ENCODE measurements at regions not wholly inside any gene's neighbourhood (a gene's known extent, or its start where the extent isn't known, plus 50 kb on each side); places are given as distances from the start of the nearest gene placed in this dataset.

DNA sequence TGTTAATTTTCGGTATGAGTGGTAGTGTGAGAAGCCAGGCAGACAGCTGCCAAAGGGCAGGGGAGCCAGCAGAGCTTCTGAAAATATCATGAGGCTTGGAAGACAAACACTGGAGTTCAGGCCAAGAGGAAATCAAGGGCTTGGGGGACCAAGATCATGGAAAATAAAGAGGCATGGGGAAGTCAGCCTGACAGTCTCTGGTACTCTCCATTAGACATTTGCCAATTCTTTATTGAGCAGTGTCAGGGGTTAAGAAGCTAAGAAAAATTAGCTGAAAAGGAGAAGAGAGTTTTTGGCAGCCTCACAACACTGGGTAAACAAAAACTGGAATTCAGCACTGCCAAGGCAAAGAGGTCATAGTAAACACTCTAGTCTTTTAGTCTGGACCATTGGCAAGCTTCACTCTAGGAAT lies 612.7 kb downstream of the EPHA4 start:
- ChIA-PET CTCF (interaction anchor here (1.0 kb wide), 1 partner anchor 615 kb away, joined by 4 read pairs; no protein-coding TSS in a partner anchor), POLR2A (no interaction called here)
- no peak for DNase-seq (ENCODE audit: low read depth)
- Histone ChIP-seq H3K4me3 (ENCODE audit: low read depth, low read length) (no peak overlapping the region), H3K36me3 (ENCODE audit: control insufficient read depth, insufficient read depth, low read length) (no peaks in the 10 kb centered on the region), H3K27me3 (ENCODE audit: control insufficient read depth, insufficient read depth, low read length) (no peaks in the 10 kb centered on the region; the same call in 1 of the 2 replicates)
- TF ChIP-seq, protein P1, sequence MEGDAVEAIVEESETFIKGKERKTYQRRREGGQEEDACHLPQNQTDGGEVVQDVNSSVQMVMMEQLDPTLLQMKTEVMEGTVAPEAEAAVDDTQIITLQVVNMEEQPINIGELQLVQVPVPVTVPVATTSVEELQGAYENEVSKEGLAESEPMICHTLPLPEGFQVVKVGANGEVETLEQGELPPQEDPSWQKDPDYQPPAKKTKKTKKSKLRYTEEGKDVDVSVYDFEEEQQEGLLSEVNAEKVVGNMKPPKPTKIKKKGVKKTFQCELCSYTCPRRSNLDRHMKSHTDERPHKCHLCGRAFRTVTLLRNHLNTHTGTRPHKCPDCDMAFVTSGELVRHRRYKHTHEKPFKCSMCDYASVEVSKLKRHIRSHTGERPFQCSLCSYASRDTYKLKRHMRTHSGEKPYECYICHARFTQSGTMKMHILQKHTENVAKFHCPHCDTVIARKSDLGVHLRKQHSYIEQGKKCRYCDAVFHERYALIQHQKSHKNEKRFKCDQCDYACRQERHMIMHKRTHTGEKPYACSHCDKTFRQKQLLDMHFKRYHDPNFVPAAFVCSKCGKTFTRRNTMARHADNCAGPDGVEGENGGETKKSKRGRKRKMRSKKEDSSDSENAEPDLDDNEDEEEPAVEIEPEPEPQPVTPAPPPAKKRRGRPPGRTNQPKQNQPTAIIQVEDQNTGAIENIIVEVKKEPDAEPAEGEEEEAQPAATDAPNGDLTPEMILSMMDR (IDR thresholded peaks at IDR 0.05; ENCODE audit: insufficient read depth, low read depth, low read length), result no peak

DNA sequence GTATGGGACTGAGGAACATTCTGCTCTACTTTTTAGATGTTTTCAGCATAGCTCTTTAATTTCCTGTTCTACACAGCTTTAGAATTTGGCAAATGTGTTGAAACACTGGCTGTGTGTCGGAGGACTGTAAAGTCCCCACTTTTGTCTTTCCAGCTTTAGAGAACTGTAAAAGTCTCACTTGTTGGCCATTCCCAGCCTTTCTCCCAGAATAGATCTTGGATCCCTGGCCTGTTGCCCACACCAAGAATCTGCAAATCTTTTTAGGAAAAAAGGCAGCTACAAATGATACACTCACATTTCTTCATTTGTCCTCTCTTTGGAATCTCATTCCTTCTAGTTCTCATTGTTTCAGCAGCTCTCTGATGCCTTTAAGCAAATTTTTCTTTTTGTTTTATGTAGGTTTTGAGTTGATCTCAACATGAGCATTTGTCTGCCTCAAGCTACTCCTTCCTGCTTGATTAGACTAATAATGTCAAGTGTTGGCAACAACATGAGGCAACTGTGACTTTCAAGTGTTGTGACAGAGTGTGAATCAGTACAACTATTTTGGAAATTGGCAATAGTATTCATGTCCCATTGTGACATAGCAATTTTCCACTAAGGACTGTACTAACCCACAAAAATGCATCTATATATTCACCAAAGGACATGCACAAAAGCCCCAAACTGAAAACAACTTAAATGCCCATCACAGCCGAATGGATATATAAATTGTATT lies 610.8 kb downstream of the EPHA4 start:
- ChIA-PET POLR2A (no interaction called here), CTCF (no interaction called here)
- Histone ChIP-seq H3K36me3 (ENCODE audit: control insufficient read depth, insufficient read depth, low read length) (no peaks in the 10 kb centered on the region), H3K27me3 (ENCODE audit: control insufficient read depth, insufficient read depth, low read length) (peaks cover 3% of the 10 kb centered on the region), H3K4me3 (ENCODE audit: low read depth, low read length) (no peak overlapping the region)
- TF ChIP-seq, protein P1 (IDR thresholded peaks at IDR 0.05; ENCODE audit: insufficient read depth, low read depth, low read length), result no peak
- no peak for DNase-seq (ENCODE audit: low read depth)

DNA sequence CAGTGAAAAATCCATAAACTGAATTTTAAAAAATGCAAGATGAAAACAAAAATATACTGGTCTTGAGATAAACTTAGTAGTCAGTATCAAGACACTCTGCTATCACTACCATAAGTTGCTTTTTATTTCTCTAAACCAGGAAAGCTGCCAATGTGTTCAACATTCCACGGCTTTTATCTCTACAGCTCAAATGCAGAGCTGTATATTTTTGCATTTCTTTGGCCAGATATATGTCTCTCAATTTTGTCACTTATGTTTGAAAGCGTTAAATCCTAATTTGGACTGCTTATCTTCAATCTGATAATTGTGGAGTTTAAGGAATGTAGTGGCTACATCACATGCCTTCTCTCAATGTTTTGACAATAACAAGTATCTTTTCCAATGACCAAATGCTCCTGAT lies 609.5 kb downstream of the EPHA4 start:
- ChIA-PET CTCF (no interaction called here), POLR2A (no interaction called here)
- TF ChIP-seq, protein P1 (IDR thresholded peaks at IDR 0.05; ENCODE audit: insufficient read depth, low read depth, low read length), result no peak
- H3K27me3 ChIP-seq (ENCODE audit: control insufficient read depth, insufficient read depth, low read length), result peaks cover 3% of the 10 kb centered on the region
- no peaks in the 10 kb centered on the region for H3K36me3 ChIP-seq (ENCODE audit: control insufficient read depth, insufficient read depth, low read length)
- DNase-seq (ENCODE audit: low read depth), result no peak
- H3K4me3 ChIP-seq (ENCODE audit: low read depth, low read length), result no peak overlapping the region

DNA sequence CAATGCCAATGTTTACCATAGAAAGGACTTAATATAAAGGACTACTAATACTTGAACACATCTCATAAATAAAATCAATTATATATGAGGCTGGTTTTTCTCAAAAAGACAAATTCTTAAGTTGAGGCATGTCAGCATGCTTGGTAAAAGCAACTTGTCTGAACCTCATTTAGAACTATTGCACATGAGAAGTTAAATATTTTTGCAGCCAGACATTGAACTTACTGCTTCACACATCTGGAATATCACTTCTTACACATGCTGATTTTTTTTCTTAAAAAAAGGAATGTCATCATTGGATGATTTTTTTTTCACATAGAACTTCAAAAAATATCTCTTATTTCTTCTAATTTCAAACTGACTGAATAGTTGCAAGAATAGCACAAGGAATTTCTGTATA lies 609.0 kb downstream of the EPHA4 start:
- TF ChIP-seq, protein P1 (IDR thresholded peaks at IDR 0.05; ENCODE audit: insufficient read depth, low read depth, low read length), result no peak
- DNase-seq (ENCODE audit: low read depth), result no peak
- H3K4me3 ChIP-seq (ENCODE audit: low read depth, low read length), result no peak overlapping the region
- peaks cover 3% of the 10 kb centered on the region for H3K27me3 ChIP-seq (ENCODE audit: control insufficient read depth, insufficient read depth, low read length)
- no peaks in the 10 kb centered on the region for H3K36me3 ChIP-seq (ENCODE audit: control insufficient read depth, insufficient read depth, low read length)
- CTCF ChIA-PET, result no interaction called here
- POLR2A ChIA-PET, result no interaction called here

DNA sequence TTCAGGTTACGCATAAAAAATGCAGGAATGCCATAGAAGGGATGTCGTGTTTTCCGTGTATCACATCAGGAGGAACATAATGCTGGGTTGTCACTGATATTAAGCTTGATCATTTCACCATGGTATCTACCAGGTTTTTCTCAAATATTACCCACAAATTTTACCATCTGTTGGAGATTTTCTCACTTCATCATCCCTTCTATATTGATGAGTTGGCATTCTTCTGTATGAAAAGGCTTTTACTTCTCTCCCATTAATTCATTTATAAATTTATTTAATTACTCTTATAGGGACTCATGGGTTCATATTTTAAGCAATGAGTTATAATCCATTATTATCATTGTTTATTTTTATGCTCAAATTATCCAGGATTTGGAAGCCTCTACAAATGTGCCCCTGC lies 608.2 kb downstream of the EPHA4 start:
- CTCF ChIA-PET, result no interaction called here
- POLR2A ChIA-PET, result no interaction called here
- H3K27me3 ChIP-seq (ENCODE audit: control insufficient read depth, insufficient read depth, low read length), result peaks cover 3% of the 10 kb centered on the region

More for the DNA sequence above, 608.2 kb downstream of the EPHA4 start:
- H3K36me3 ChIP-seq (ENCODE audit: control insufficient read depth, insufficient read depth, low read length), result no peaks in the 10 kb centered on the region
- H3K4me3 ChIP-seq (ENCODE audit: low read depth, low read length), result no peak overlapping the region
- DNase-seq (ENCODE audit: low read depth), result no peak
- TF ChIP-seq, protein P1 (IDR thresholded peaks at IDR 0.05; ENCODE audit: insufficient read depth, low read depth, low read length), result no peak
